ENCODE measurements at regions not wholly inside any gene's neighbourhood (a gene's known extent, or its start where the extent isn't known, plus 50 kb on each side); places are given as distances from the start of the nearest gene placed in this dataset.

GRCh38 chr4:38493066-38493465 is 170.9 kb upstream of the KLF3 start:
- Histone ChIP-seq H3K9me3 (ENCODE audit: control insufficient read depth, low read length) (no peaks in the 10 kb centered on the region), H3K4me1 (ENCODE audit: control insufficient read depth, insufficient read depth, low read length) (peaks cover 9% of the 10 kb centered on the region), H3K4me3 (ENCODE audit: low read length) (no peak overlapping the region), H3K36me3 (ENCODE audit: control insufficient read depth, insufficient read depth, low read length) (no peaks in the 10 kb centered on the region), H3K27me3 (ENCODE audit: control insufficient read depth, insufficient read depth, low read length, poor library complexity, severe bottlenecking) (no peaks in the 10 kb centered on the region), H3K27ac (ENCODE audit: low read depth, low read length) (no peak overlapping the region), H3K9ac (ENCODE audit: extremely low read depth, low read length, poor library complexity, severe bottlenecking) (no peak overlapping the region)
- DNase-seq, result no peak
- Mint-ChIP-seq H3K4me1 (peaks cover 19% of the 10 kb centered on the region), H3K36me3 (ENCODE audit: low read depth) (no peaks in the 10 kb centered on the region), H3K27ac (no peak overlapping the region), H3K27me3 (ENCODE audit: insufficient read depth) (no peaks in the 10 kb centered on the region), H3K9me3 (no peaks in the 10 kb centered on the region), H3K4me3 (no peak overlapping the region)
- no peak for TF ChIP-seq CTCF (conservative IDR thresholded peaks at IDR 0.05)

GRCh38 chr4:38495446-38495845 is 168.6 kb upstream of the KLF3 start:
- DNase-seq, result peak; percentile 56
- Mint-ChIP-seq H3K4me3 (no peak overlapping the region), H3K9me3 (no peaks in the 10 kb centered on the region), H3K36me3 (ENCODE audit: low read depth) (no peaks in the 10 kb centered on the region), H3K27me3 (ENCODE audit: insufficient read depth) (no peaks in the 10 kb centered on the region), H3K27ac (no peak overlapping the region), H3K4me1 (peaks cover 1% of the 10 kb centered on the region)
- Histone ChIP-seq H3K27me3 (ENCODE audit: control insufficient read depth, insufficient read depth, low read length, poor library complexity, severe bottlenecking) (no peaks in the 10 kb centered on the region), H3K36me3 (ENCODE audit: control insufficient read depth, insufficient read depth, low read length) (no peaks in the 10 kb centered on the region), H3K4me1 (ENCODE audit: control insufficient read depth, insufficient read depth, low read length) (peaks cover under 1% of the 10 kb centered on the region), H3K9ac (ENCODE audit: extremely low read depth, low read length, poor library complexity, severe bottlenecking) (no peak overlapping the region), H3K4me3 (ENCODE audit: low read length) (no peak overlapping the region), H3K27ac (ENCODE audit: low read depth, low read length) (no peak overlapping the region), H3K9me3 (ENCODE audit: control insufficient read depth, low read length) (no peaks in the 10 kb centered on the region)
- 61% methylated on average over 3 of the region's 3 CpGs; no CpG with 5 or more reads in 1 of the 2 experiments for WGBS, 2 experiments (ENCODE audit: insufficient coverage in 1 of 2, insufficient read length in 1 of 2)
- TF ChIP-seq CTCF (conservative IDR thresholded peaks at IDR 0.05), result no peak

GRCh38 chr4:38497121-38497520 is 166.9 kb upstream of the KLF3 start:
- no peaks in the 10 kb centered on the region for H3K27me3 Mint-ChIP-seq (ENCODE audit: insufficient read depth)
- no peak for TF ChIP-seq CTCF (conservative IDR thresholded peaks at IDR 0.05)
- H3K4me3 Mint-ChIP-seq, result no peak overlapping the region
- H3K4me1 Mint-ChIP-seq, result no peaks in the 10 kb centered on the region
- Histone ChIP-seq H3K4me3 (ENCODE audit: low read length) (no peak overlapping the region), H3K9ac (ENCODE audit: extremely low read depth, low read length, poor library complexity, severe bottlenecking) (no peak overlapping the region), H3K36me3 (ENCODE audit: control insufficient read depth, insufficient read depth, low read length) (no peaks in the 10 kb centered on the region), H3K27ac (ENCODE audit: low read depth, low read length) (no peak overlapping the region), H3K9me3 (ENCODE audit: control insufficient read depth, low read length) (no peaks in the 10 kb centered on the region), H3K4me1 (ENCODE audit: control insufficient read depth, insufficient read depth, low read length) (no peaks in the 10 kb centered on the region), H3K27me3 (ENCODE audit: control insufficient read depth, insufficient read depth, low read length, poor library complexity, severe bottlenecking) (no peaks in the 10 kb centered on the region)
- no peak for DNase-seq
- H3K27ac Mint-ChIP-seq, result no peak overlapping the region
- 38 to 86% methylated on average over 1 to 3 of the region's 3 CpGs for WGBS, 2 experiments (ENCODE audit: insufficient coverage in 1 of 2, insufficient read length in 1 of 2)
- no peaks in the 10 kb centered on the region for H3K9me3 Mint-ChIP-seq
- H3K36me3 Mint-ChIP-seq (ENCODE audit: low read depth), result no peaks in the 10 kb centered on the region

Data from endodermal cell (in vitro differentiated cells).